ENCODE measurements at regions not wholly inside any gene's neighbourhood (a gene's known extent, or its start where the extent isn't known, plus 50 kb on each side); places are given as distances from the start of the nearest gene placed in this dataset.

DNA sequence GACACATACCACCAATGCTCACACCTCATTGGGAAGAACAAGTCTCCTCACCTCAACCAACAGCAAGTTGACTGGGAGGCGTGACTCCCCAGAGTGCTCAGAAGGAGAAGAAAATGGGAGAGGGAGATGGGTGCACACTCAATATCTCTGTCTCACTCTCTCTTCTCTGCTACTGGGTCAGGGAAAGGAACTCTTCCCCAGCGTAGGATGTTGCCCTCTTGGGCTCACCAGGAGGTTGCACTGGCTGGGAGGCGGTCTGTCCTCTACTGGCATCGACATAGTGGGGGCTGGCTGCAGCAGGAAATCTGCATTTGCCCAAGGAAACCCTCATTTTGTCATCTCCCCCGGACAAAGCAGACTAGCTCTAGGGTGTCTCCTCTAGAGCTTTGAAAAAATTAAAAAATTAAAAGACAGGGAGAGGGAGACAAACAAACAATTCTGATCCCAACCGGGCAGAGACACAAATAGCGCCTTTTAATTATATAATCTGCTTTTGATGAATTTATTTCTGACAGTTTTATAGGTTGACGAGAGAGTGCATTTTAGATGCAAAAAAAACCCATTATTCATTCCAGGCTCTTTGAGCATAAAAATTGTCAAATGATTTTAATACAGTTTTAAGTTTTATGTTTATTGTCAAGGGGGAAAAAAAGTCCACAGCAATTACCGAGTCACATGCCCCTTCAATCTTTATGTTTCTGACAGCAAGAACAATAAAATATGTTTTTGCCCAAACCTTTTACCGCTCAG lies 179.3 kb upstream of the MVB12B start (continued):
- TF ChIP-seq, protein P1, sequence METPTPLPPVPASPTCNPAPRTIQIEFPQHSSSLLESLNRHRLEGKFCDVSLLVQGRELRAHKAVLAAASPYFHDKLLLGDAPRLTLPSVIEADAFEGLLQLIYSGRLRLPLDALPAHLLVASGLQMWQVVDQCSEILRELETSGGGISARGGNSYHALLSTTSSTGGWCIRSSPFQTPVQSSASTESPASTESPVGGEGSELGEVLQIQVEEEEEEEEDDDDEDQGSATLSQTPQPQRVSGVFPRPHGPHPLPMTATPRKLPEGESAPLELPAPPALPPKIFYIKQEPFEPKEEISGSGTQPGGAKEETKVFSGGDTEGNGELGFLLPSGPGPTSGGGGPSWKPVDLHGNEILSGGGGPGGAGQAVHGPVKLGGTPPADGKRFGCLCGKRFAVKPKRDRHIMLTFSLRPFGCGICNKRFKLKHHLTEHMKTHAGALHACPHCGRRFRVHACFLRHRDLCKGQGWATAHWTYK (CRISPR knock-in tag; IDR thresholded peaks at IDR 0.05) = no peak
- TF ChIP-seq ZNF212 (CRISPR knock-in tag; IDR thresholded peaks at IDR 0.05) = no peak
- no peak for TF ChIP-seq RHOXF2B (CRISPR knock-in tag; conservative IDR thresholded peaks at IDR 0.05)
- no peak for TF ChIP-seq CTBP1 (IDR thresholded peaks at IDR 0.05; ENCODE audit: borderline replicate concordance)
- no peak for TF ChIP-seq RAD51 (IDR thresholded peaks at IDR 0.05; ENCODE audit: borderline replicate concordance, low read depth)
- TF ChIP-seq HIVEP1 (CRISPR knock-in tag; IDR thresholded peaks at IDR 0.05) = no peak
- no peak for TF ChIP-seq TCFL5 (CRISPR knock-in tag; conservative IDR thresholded peaks at IDR 0.05)
- no peak for TF ChIP-seq ZNF431 (CRISPR knock-in tag; IDR thresholded peaks at IDR 0.05)
- TF ChIP-seq, protein P2, sequence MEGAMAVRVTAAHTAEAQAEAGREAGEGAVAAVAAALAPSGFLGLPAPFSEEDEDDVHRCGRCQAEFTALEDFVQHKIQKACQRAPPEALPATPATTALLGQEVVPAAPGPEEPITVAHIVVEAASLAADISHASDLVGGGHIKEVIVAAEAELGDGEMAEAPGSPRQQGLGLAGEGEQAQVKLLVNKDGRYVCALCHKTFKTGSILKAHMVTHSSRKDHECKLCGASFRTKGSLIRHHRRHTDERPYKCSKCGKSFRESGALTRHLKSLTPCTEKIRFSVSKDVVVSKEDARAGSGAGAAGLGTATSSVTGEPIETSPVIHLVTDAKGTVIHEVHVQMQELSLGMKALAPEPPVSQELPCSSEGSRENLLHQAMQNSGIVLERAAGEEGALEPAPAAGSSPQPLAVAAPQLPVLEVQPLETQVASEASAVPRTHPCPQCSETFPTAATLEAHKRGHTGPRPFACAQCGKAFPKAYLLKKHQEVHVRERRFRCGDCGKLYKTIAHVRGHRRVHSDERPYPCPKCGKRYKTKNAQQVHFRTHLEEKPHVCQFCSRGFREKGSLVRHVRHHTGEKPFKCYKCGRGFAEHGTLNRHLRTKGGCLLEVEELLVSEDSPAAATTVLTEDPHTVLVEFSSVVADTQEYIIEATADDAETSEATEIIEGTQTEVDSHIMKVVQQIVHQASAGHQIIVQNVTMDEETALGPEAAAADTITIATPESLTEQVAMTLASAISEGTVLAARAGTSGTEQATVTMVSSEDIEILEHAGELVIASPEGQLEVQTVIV (CRISPR knock-in tag; IDR thresholded peaks at IDR 0.05; ENCODE audit: borderline replicate concordance) = no peak
- no peak for TF ChIP-seq PURB (CRISPR knock-in tag; IDR thresholded peaks at IDR 0.05; ENCODE audit: low read depth)

Data from K562 (cell line).